HG02840 (cell line): ENCODE measurements at regions not wholly inside any gene's neighbourhood (a gene's known extent, or its start where the extent isn't known, plus 50 kb on each side); places are given as distances from the start of the nearest gene placed in this dataset.

Source experiments
- ATAC-seq: cut with Tn5 transposase; IDR thresholded peaks from one replicate; pipeline ENCODE4 v1.9.1; 2021; ENCODE audit warnings: mild to moderate bottlenecking, moderate library complexity, moderate number of reproducible peaks; ENCODE audit not compliant: unreplicated experiment, low FRiP score

- ATAC-seq: no peak
Measured at GRCh38 chr5:117877731-117878130, 1110.6 kb downstream of the DTWD2 start.

DNA sequence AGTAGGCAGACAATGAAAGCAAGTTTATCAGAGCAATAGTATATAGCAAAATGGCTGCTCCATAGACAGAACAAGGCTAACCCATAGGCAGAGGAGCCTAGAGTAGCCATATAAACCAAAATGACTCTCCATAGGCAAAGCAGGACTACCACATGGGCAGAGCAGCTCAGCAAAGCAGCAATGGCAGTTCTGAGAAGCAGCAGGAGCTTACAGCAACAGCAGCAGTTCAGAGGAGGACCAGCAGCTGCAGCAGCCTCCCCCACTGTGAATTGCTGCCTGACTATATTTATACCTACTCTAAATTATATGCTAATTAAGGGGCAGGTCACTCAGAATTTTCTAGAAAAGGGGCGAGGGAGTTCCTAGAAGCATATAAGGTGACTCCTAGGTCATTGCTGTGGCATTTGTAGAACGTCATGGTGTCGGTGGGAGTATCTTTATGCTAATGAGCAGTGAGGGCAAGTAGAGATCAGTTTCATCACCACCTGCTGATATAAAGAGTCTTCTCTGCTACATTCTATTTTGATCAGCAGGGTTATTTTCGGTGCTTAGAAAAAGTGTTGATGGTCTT, 1115.5 kb downstream of the DTWD2 start:
- no peak for ATAC-seq

GRCh38 chr5:117869596-117869995, 1118.8 kb downstream of the DTWD2 start:
- no peak for ATAC-seq

- ATAC-seq: no peak
Measured at GRCh38 chr5:117863586-117864296, 1124.6 kb downstream of the DTWD2 start.

DNA sequence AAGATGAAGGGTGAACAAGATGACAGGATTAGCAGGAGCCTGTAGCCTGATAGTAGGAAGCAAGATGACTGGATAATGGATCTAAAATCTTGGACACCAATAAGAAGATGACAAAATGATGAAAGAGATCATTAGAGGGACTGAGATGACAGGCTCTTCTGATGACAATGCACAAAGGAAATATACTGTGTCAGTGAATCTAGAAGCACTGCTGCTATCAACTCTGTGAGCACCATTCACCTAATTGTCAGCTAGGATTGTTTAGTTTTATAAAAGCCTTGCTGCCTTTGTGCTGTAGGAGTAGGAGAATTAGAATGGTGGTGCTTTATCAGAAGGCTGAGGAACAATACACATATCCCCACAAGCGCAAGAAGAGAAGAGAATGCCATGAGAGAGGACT, 1127.8 kb downstream of the DTWD2 start:
- ATAC-seq: no peak

DNA sequence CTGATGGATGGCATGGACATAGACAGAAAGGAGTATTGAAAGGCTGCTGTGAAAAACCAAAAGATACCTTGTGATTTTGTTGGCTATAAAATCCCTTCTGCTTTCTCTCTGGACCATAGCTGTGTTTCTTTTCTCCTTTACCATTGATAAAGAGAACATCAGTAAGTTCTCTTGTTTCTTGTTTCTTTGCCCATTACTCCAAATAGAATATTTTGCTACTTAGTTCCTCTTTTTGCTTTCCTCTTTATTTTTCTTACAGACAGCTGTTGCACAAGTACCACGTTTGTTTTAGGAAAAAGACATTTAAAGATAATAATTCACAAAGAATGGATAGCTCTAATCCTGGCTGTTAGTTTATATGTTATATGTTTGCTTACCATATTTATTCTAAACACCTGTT, 1129.2 kb downstream of the DTWD2 start:
- no peak for ATAC-seq

DNA sequence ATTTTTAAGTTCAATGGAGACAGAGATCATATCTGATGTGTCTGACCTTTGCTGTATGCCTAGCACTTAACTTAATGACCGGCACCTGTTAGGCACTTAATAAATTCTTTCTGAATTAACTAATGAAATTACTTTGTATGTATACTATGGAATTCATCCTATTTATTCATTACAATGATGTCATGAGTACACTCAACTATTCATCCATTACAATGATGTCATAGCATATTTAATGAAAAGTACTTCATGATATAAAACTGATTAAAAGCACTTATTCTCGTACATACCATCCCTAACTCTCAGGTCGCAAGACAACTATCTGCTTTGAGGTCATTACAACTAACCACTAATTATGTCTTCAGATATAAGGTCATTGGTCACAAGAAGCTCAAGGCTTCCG, 1131.6 kb downstream of the DTWD2 start:
- ATAC-seq: no peak

- ATAC-seq: no peak
Measured at GRCh38 chr5:117837786-117838185, 1150.6 kb downstream of the DTWD2 start.

DNA sequence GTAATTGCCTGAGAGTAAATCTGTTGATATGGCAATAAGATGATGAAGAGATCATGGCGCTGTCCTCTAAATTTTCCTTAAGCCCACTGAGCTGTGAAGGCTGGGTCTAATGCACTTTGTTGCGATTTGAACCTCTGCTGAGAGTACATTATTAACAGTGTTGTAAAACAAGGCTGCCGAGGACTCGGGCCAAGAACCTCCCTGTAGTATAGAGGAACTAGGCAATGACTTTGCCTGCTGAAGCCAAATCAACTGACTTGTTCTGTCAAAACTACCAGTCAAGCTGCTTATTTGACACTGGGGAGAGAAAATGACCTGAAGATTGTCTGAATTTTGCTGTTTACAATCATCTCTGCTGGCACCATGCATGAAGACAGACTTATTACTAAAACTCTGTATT, 1154.7 kb downstream of the DTWD2 start:
- ATAC-seq: no peak

- ATAC-seq: no peak
Measured at GRCh38 chr5:117829646-117830045, 1158.7 kb downstream of the DTWD2 start.

- no peak for ATAC-seq
Measured at GRCh38 chr5:117813850-117814249, 1174.5 kb downstream of the DTWD2 start.

- ATAC-seq: no peak
Measured at GRCh38 chr5:117812861-117813260, 1175.5 kb downstream of the DTWD2 start.

GRCh38 chr5:117809251-117809650, 1179.1 kb downstream of the DTWD2 start:
- no peak for ATAC-seq

DNA sequence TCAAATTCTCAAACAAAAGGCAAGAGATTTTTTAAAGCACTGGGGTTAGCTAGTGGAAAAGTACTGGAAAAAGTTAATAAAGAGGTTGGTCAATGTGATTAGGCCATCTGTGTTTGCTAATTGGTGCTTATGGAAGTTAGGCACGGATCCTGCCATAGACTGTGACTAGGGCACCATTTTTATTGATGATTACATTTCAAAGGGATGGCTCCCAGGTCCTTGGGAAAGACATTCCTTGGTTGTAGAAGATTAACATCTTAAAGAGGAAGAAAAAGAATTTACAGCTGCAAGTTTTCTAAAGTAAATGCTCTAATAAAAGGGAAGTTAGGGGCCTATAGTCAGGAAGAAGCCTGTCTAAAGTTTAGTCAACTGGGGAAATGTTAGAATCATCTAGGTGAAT, 1183.3 kb downstream of the DTWD2 start:
- ATAC-seq: no peak

DNA sequence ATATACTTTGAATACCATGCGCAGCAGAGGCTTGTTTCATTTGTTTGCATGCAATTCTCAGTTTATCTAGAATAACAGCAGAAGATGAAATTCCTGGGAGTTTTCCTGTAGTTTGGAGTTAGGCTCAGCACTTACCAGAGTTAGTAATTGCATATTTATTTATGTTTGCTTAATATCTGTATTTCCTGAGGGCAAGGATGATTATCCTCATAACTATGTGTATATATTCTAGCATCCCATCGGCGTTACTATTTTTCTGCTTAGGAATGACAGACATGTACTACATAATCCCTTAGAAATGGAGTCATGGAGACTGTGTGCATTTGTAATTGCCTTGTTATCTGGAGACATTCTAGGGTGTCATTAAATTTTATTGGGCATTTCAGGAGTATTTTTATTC, 1184.8 kb downstream of the DTWD2 start:
- no peak for ATAC-seq

DNA sequence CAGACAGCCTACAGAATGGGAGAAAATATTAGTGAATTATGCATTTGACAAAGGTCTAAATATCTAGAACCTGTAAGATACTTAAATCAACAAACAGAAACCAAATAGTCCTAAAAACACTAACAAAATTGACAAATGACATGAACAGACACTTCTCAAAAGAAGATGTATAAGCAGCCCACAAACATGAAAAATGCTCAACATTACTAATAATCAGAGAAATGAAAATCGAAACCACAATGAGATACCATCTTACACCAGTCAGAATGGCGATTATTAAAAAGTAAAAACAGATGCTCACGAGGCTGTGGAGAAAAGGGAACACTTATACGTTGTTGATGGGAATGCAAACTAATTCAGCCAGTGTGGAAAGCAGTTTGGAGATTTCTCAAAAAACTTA, 1186.8 kb downstream of the DTWD2 start:
- no peak for ATAC-seq

DNA sequence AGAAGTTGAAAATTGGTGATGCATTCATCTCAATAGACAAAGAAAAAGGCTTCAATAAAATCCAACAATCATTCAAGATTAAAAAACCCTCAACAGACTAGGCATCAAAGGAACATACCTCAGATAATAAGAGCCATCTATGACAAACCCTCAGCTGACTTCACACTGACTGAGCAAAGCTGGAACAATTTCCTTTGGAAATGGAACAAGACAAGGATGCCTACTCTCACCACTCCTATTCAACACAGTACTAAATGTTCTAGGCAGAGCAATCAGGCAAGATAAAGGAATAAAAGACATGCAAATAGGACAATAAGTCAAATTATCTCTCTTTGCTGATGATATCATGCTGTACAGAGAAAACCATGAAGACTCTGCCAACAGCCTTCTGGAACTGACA, 1188.1 kb downstream of the DTWD2 start:
- no peak for ATAC-seq

DNA sequence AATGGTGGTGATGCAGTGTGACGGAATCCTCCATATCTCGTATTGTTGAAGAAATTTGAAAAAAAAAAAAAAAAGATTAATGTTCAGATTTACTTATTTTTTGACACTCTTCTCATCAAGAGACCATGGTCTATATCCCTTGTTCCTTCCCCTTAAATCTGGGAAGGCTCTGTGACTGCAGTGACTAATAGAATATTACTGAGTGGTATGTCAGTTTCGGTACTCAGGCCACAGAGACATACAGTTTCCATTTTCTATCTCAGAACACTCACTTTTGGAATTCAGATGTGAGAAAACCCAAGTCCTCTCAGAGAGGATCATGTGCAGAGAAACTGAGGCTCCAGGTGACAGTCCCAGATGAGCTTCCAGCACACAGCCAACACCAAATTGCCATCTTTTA, 1193.5 kb downstream of the DTWD2 start:
- ATAC-seq: no peak

GRCh38 chr5:117793963-117794362, 1194.4 kb downstream of the DTWD2 start:
- ATAC-seq: no peak

DNA sequence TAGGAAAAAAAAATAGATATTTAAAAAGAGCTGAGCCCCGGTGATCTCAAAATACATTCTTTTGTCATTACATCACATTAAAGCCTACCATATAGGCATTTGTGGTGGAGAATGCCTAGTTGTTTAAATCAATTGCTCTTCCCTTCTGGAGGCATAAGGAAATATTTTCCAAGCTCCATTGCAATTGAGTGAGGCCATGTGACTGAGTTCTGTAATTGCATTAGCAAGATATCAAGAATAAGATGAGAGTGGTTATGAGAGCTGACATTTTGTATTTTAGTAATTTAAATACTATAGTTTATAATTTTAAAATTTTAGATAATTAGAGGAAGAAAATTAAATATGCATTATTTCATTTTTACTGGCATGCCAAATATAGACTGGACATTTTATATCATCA, 1195.9 kb downstream of the DTWD2 start:
- no peak for ATAC-seq

GRCh38 chr5:117788596-117788995, 1199.8 kb downstream of the DTWD2 start:
- ATAC-seq: no peak

DNA sequence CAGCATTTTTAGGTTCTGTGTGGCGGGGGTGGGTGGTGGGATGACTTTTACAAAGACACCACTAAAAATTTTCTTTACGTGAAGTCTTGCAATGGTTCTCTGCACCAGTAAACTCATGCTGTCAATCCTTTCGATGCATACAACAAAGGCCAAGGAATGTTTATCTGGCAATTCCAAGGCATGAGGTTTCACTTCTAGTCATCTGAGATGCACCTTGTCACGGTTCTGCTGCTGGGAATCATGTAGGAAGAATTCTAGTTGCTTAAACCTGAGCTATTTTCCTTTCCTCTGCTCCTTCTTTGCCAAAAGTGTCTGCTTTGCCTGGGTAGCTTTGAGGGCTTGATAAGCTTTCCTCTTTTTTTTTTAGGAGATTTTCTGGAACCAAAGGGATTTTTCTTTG, 1204.5 kb upstream of the SEMA6A start:
- ATAC-seq: no peak

DNA sequence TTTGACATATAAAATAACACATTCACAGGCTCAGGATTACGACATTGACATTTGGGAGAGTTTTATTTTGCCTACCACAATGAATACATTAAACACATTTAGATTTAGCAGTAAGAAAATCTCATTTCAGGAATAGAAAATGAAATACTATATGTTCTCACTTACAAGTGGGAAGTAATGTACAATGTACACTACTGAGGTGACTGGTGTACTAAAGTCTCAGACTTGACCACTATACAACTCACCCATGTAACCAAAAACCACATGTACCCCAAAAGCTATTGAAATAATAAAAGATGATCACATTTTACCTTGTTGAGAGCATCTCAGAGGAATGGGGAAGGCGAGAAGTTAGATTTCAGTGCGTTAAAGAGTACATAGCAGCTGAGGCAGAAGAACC, 1202.4 kb upstream of the SEMA6A start:
- no peak for ATAC-seq
